HFF-Myc (cell line): ENCODE measurements at regions not wholly inside any gene's neighbourhood (a gene's known extent, or its start where the extent isn't known, plus 50 kb on each side); places are given as distances from the start of the nearest gene placed in this dataset.

ENCODE experiments used
- DNase-seq: peaks from one replicate; pipeline ENCODE4 v3.0.0-alpha.2; 2011; ENCODE audit warnings: low read depth; ENCODE audit errors: extremely low read depth
- H3K4me3 ChIP-seq: replicated peaks from 2 replicates; pipeline ENCODE4 v1.5.1; 2011; ENCODE audit warnings: low read depth, mild to moderate bottlenecking, control low read depth, low read length
- TF ChIP-seq, protein P1 (sequence below): IDR thresholded peaks from 2 replicates; pipeline ENCODE4 v1.5.1; 2012; ENCODE audit warnings: mild to moderate bottlenecking, low read depth, low read length, control low read depth; ENCODE audit errors: missing control alignments

- TF ChIP-seq, protein P1, sequence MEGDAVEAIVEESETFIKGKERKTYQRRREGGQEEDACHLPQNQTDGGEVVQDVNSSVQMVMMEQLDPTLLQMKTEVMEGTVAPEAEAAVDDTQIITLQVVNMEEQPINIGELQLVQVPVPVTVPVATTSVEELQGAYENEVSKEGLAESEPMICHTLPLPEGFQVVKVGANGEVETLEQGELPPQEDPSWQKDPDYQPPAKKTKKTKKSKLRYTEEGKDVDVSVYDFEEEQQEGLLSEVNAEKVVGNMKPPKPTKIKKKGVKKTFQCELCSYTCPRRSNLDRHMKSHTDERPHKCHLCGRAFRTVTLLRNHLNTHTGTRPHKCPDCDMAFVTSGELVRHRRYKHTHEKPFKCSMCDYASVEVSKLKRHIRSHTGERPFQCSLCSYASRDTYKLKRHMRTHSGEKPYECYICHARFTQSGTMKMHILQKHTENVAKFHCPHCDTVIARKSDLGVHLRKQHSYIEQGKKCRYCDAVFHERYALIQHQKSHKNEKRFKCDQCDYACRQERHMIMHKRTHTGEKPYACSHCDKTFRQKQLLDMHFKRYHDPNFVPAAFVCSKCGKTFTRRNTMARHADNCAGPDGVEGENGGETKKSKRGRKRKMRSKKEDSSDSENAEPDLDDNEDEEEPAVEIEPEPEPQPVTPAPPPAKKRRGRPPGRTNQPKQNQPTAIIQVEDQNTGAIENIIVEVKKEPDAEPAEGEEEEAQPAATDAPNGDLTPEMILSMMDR, result no peak
- no peak for DNase-seq
- no peak overlapping the region for H3K4me3 ChIP-seq
Observed at GRCh38 chr5:33079548-33079947, 361.2 kb upstream of the TARS1 start.

GRCh38 chr5:33080287-33080686, 360.5 kb upstream of the TARS1 start:
- TF ChIP-seq, protein P1, result no peak
- H3K4me3 ChIP-seq, result no peak overlapping the region

DNA sequence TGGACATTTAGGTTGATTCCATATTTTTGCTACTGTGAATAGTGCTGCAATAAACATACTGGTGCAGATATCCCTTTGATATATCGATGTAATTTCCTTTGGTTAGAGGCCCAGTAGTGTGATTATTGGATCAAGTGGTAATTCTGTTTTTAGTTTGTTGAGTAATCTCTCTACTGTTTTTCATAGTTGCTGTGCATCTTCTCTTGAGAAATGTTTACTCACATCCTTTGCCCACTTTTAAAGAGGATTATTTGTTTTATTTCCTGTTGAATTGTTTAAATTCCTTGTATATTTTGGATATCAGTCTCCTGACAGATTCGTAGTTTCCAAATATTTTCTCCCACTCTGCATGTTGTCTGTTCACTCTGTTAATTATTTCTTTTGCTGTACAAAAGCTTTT, 352.6 kb upstream of the TARS1 start:
- TF ChIP-seq, protein P1, result no peak
- no peak overlapping the region for H3K4me3 ChIP-seq
- no peak for DNase-seq

More at GRCh38 chr5:33080287-33080686, 360.5 kb upstream of the TARS1 start:
- DNase-seq, result no peak

- TF ChIP-seq, protein P1, result no peak
- DNase-seq, result peak; percentile 17
- H3K4me3 ChIP-seq, result no peak overlapping the region
Observed at GRCh38 chr5:33091571-33092363, 349.0 kb upstream of the TARS1 start.

- no peak for DNase-seq
- no peak overlapping the region for H3K4me3 ChIP-seq
- TF ChIP-seq, protein P1, result no peak
Observed at GRCh38 chr5:33092719-33093118, 348.0 kb upstream of the TARS1 start.

DNA sequence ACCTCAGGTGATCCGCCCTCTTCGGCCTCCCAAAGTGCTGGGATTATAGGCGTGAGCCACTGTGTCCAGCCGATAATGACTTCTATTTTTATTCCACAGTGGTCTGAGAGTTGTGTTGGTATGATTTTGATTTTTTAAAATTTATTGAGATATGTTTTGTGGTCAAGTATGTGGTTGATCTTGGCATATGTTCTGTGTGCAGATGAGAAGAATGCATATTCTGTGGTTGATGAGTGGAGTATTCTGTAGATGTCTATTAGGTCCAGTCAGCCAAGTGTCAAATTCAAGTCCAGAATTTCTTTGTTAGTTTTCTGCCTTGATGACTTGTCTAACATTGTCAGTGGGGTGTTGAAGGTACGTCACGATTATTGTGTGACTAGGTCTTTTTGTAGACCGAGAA, 338.2 kb upstream of the TARS1 start:
- DNase-seq, result no peak

More for the DNA sequence above, 338.2 kb upstream of the TARS1 start:
- no peak overlapping the region for H3K4me3 ChIP-seq
- TF ChIP-seq, protein P1, result no peak
